OCI-LY1 (cell line): ENCODE measurements at regions not wholly inside any gene's neighbourhood (a gene's known extent, or its start where the extent isn't known, plus 50 kb on each side); places are given as distances from the start of the nearest gene placed in this dataset.

Source experiments
- H2AFZ ChIP-seq: fragments of 200-600 bp; sonication (generic), shearing (Covaris generic); 2 replicates; pipeline ENCODE4 v1.6.0; 2014; ENCODE audit warnings: antibody characterized with exemption, mild to moderate bottlenecking, low read length
- H3F3A ChIP-seq: fragments of 200-600 bp; sonication (generic), shearing (Covaris generic); 2 replicates; pipeline ENCODE4 v1.6.0; 2014; ENCODE audit warnings: mild to moderate bottlenecking, antibody characterized with exemption, low read length, moderate library complexity; ENCODE audit not compliant: insufficient read depth
- H3K27ac ChIP-seq: fragments of 200-600 bp; sonication (generic); 2 replicates; pipeline ENCODE4 v1.5.1; 2014; ENCODE audit warnings: low read length, mixed run types, mild to moderate bottlenecking, low read depth; ENCODE audit not compliant: poor library complexity, severe bottlenecking
- H3K27me3 ChIP-seq: fragments of 200-600 bp; sonication (generic); 2 replicates; pipeline ENCODE4 v1.6.0; 2014; ENCODE audit warnings: antibody characterized with exemption, mild to moderate bottlenecking, low read length, moderate library complexity; ENCODE audit not compliant: insufficient read depth
- H3K36me3 ChIP-seq: fragments of 200-600 bp; sonication (generic); 2 replicates; pipeline ENCODE4 v1.6.1; 2014; ENCODE audit warnings: mild to moderate bottlenecking, antibody characterized with exemption, low read length, moderate library complexity, mixed read lengths; ENCODE audit not compliant: insufficient read depth
- H3K4me1 ChIP-seq: fragments of 200-600 bp; sonication (generic); 2 replicates; pipeline ENCODE4 v1.5.1; 2014; ENCODE audit warnings: mild to moderate bottlenecking, low read length, moderate library complexity; ENCODE audit not compliant: insufficient read depth, severe bottlenecking
- H3K4me2 ChIP-seq: fragments of 200-600 bp; sonication (generic), shearing (Covaris generic); 2 replicates; pipeline ENCODE4 v1.6.1; 2014; ENCODE audit warnings: low read length
- H3K4me3 ChIP-seq: fragments of 200-600 bp; sonication (generic); 2 replicates; pipeline ENCODE4 v1.5.1; 2014; ENCODE audit warnings: low read length, low read depth, mild to moderate bottlenecking, mixed read lengths; ENCODE audit not compliant: poor library complexity, severe bottlenecking
- H3K79me2 ChIP-seq: fragments of 200-600 bp; shearing (Covaris generic); 2 replicates; pipeline ENCODE4 v1.6.1; 2016; ENCODE audit warnings: mixed run types, low read length, mixed read lengths; ENCODE audit not compliant: insufficient read depth
- H3K9ac ChIP-seq: fragments of 200-600 bp; sonication (generic), shearing (Covaris generic); 2 replicates; pipeline ENCODE4 v1.6.1; 2014; ENCODE audit warnings: mild to moderate bottlenecking, low read length, mixed read lengths
- H3K9me2 ChIP-seq: fragments of 200-600 bp; sonication (generic), shearing (Covaris generic); 2 replicates; pipeline ENCODE4 v1.6.1; 2014; ENCODE audit warnings: low read depth, mild to moderate bottlenecking, low read length, mixed read lengths
- H3K9me3 ChIP-seq: fragments of 200-600 bp; shearing (Covaris generic); 2 replicates; pipeline ENCODE4 v1.6.1; 2014; ENCODE audit warnings: low read length, mixed read lengths
- H4K20me1 ChIP-seq: fragments of 200-600 bp; sonication (generic), shearing (Covaris generic); 2 replicates; pipeline ENCODE4 v1.6.0; 2016; ENCODE audit warnings: mild to moderate bottlenecking, low read length; ENCODE audit not compliant: insufficient read depth
- CTCF ChIP-seq: fragments of 200-600 bp; sonication (generic), shearing (Covaris generic); IDR thresholded peaks from 2 replicates; pipeline ENCODE4 v1.5.1; 2017; ENCODE audit warnings: mild to moderate bottlenecking, antibody characterized with exemption, low read length, moderate library complexity, mixed read lengths
- EZH2 ChIP-seq: fragments of 200-600 bp; sonication (generic), shearing (Covaris generic); IDR thresholded peaks from 2 replicates; pipeline ENCODE4 v1.8.0; 2017; ENCODE audit warnings: borderline replicate concordance, mixed run types, mild to moderate bottlenecking, antibody characterized with exemption, low read length, moderate library complexity, mixed read lengths

GRCh38 chr15:96948981-96949380, 618.5 kb downstream of the NR2F2 start:
- no peak overlapping the region for H3K9ac ChIP-seq
- no peak overlapping the region for H3K4me2 ChIP-seq
- H3K9me3 ChIP-seq: no peaks in the 10 kb centered on the region
- TF ChIP-seq EZH2: no peak
- TF ChIP-seq CTCF: no peak
- no peaks in the 10 kb centered on the region for H3K36me3 ChIP-seq
- H3K27me3 ChIP-seq: no peaks in the 10 kb centered on the region
- no peak overlapping the region for H3K27ac ChIP-seq
- H3K4me1 ChIP-seq: no peaks in the 10 kb centered on the region
- H3K9me2 ChIP-seq: no peaks in the 10 kb centered on the region
- H3K4me3 ChIP-seq: no peak overlapping the region
- H2AFZ ChIP-seq: no peak overlapping the region
- no peaks in the 10 kb centered on the region for H4K20me1 ChIP-seq
- no peaks in the 10 kb centered on the region for H3K79me2 ChIP-seq
- H3F3A ChIP-seq: no peaks in the 10 kb centered on the region

GRCh38 chr15:96958721-96959120, 628.2 kb downstream of the NR2F2 start:
- H3K36me3 ChIP-seq: no peaks in the 10 kb centered on the region
- H4K20me1 ChIP-seq: no peaks in the 10 kb centered on the region
- no peak overlapping the region for H3K4me2 ChIP-seq
- no peak overlapping the region for H3K9ac ChIP-seq
- H3K4me1 ChIP-seq: no peaks in the 10 kb centered on the region
- no peak overlapping the region for H3K4me3 ChIP-seq
- H3K27ac ChIP-seq: no peak overlapping the region
- H3K79me2 ChIP-seq: no peaks in the 10 kb centered on the region
- H3K9me3 ChIP-seq: no peaks in the 10 kb centered on the region
- no peaks in the 10 kb centered on the region for H3K9me2 ChIP-seq
- H3K27me3 ChIP-seq: no peaks in the 10 kb centered on the region
- no peaks in the 10 kb centered on the region for H3F3A ChIP-seq
- TF ChIP-seq CTCF: no peak
- TF ChIP-seq EZH2: no peak
- no peak overlapping the region for H2AFZ ChIP-seq

- Histone ChIP-seq H3K79me2 (no peaks in the 10 kb centered on the region), H3K9ac (no peak overlapping the region), H3K36me3 (no peaks in the 10 kb centered on the region), H3K4me1 (no peaks in the 10 kb centered on the region), H3K27ac (no peak overlapping the region), H3K4me3 (no peak overlapping the region), H3K4me2 (no peak overlapping the region), H2AFZ (no peak overlapping the region), H3K9me2 (no peaks in the 10 kb centered on the region), H3F3A (no peaks in the 10 kb centered on the region), H3K9me3 (no peaks in the 10 kb centered on the region), H4K20me1 (no peaks in the 10 kb centered on the region), H3K27me3 (no peaks in the 10 kb centered on the region)
- no peak for TF ChIP-seq EZH2
- TF ChIP-seq CTCF: no peak
Observed at GRCh38 chr15:96959501-96959900, 629.0 kb downstream of the NR2F2 start.
